HL-60 (cell line): ENCODE measurements at regions not wholly inside any gene's neighbourhood (a gene's known extent, or its start where the extent isn't known, plus 50 kb on each side); places are given as distances from the start of the nearest gene placed in this dataset.

ENCODE experiments used
- CTCF ChIP-seq: IDR thresholded peaks from one replicate; pipeline ENCODE4 v1.5.1; 2011; ENCODE audit warnings: low read length, control low read depth, inconsistent platforms; ENCODE audit not compliant: insufficient read depth
- GABPA ChIP-seq: IDR thresholded peaks from 2 replicates; pipeline ENCODE4 v1.6.1; 2012; ENCODE audit warnings: low read depth

DNA sequence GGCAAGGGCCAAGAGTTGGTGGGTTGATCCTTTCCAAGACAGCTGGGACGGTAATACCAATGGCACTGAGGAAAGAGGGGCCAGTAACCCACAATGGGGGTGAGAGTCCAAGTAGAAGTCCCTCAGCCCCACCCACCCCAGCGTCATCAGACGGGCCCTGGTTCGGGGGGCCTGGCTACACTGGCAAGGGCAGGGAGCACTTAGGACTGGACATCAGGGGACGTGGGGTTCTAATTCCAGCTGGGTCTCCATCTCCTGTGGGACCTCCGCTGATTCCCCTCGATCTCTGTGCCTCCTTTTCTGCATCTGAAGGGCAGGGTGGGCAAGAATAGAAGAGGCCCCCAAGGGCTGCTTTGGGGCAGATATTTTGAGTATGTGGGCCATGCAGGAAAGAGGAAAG, 53.5 kb upstream of the FCN1 start:
- TF ChIP-seq CTCF (no peak), GABPA (no peak)
